A549 (cell line): ENCODE measurements at regions not wholly inside any gene's neighbourhood (a gene's known extent, or its start where the extent isn't known, plus 50 kb on each side); places are given as distances from the start of the nearest gene placed in this dataset.

Experiments used
- ATAC-seq, 2 experiments: fragments of 200-7000 bp in 1 of 2; fragments of >200 bp in 1 of 2; cut with Nextera tagmentation in 1 of 2; cut with Tn5 transposase in 1 of 2; 3 replicates each; pipeline versions ENCODE4 v1.8.0 to v1.9.1; 2018 to 2020; ENCODE audit warnings: mild to moderate bottlenecking in 1 of 2, moderate library complexity in 1 of 2
- CTCF ChIA-PET: fragments of 300-600 bp; sonication (Branson Sonifier 250); formaldehyde crosslinking; extraction: SDS; loops from one replicate; lab custom pipeline; 2021; ENCODE audit warnings: antibody characterized with exemption, inconsistent platforms; lab: Yijun Ruan, JAX
- POLR2A ChIA-PET: fragments of 350-600 bp; formaldehyde crosslinking; extraction: SDS; loops from one replicate; lab custom pipeline; 2021; ENCODE audit warnings: antibody characterized with exemption, inconsistent platforms; lab: Yijun Ruan, JAX
- DNase-seq, 2 experiments: peaks; one replicate each; pipeline versions ENCODE4 v3.0.0 to v3.0.0-alpha.2; 2011 to 2016; ENCODE audit warnings: low read depth in 1 of 2, low spot score in 1 of 2
- FAIRE-seq: peaks from 2 replicates; lab custom pipeline; 2011; peaks lifted over from hg19 to GRCh38; lab: Jason Lieb, UNC
- H3K27ac ChIP-seq, 2 experiments: fragments of >200 bp; sonication (Bioruptor Twin); formaldehyde crosslinking; 3 replicates each; pipeline ENCODE4 v1.5.1; 2016 to 2017
- H3K4me1 ChIP-seq: fragments of >200 bp; sonication (Bioruptor Twin); formaldehyde crosslinking; 3 replicates; pipeline ENCODE4 v1.6.1; 2016
- H3K4me2 ChIP-seq: fragments of >200 bp; sonication (Bioruptor Twin); formaldehyde crosslinking; 3 replicates; pipeline ENCODE4 v1.6.1; 2016
- H3K4me3 ChIP-seq: fragments of >200 bp; sonication (Bioruptor Twin); formaldehyde crosslinking; 3 replicates; pipeline ENCODE4 v1.5.1; 2016
- H3K9me3 ChIP-seq: fragments of >200 bp; sonication (Bioruptor Twin); formaldehyde crosslinking; 3 replicates; pipeline ENCODE4 v1.6.1; 2016
- CEBPB ChIP-seq, 2 experiments: fragments of >200 bp in 1 of 2; sonication (Bioruptor Twin) in 1 of 2; formaldehyde crosslinking in 1 of 2; IDR thresholded peaks; 2 replicates each; pipeline ENCODE4 v1.6.1; 2012 to 2016
- CHD4 ChIP-seq: fragments of 200-600 bp; sonication (generic); IDR thresholded peaks from 2 replicates; pipeline ENCODE4 v1.6.1; 2016; ENCODE audit warnings: antibody characterized with exemption, mild to moderate bottlenecking, borderline replicate concordance
- ELK1 ChIP-seq: fragments of 150-350 bp; IDR thresholded peaks from 2 replicates; pipeline ENCODE4 v1.6.1; 2014; ENCODE audit warnings: low read depth, mild to moderate bottlenecking, low read length
- FOSB ChIP-seq: fragments of 250-450 bp; sonication (Bioruptor Pico); IDR thresholded peaks from 2 replicates; pipeline ENCODE4 v1.5.0; 2020; ENCODE audit warnings: mild to moderate bottlenecking, moderate library complexity
- FOSL2 ChIP-seq, 2 experiments: fragments of 450-650 bp in 1 of 2; fragments of >200 bp in 1 of 2; sonication (Bioruptor Twin) in 1 of 2; formaldehyde crosslinking; IDR thresholded peaks; 2 replicates each; pipeline versions ENCODE4 v1.5.0 to v1.6.1; 2016 to 2020; ENCODE audit warnings: mild to moderate bottlenecking in 1 of 2, moderate library complexity in 1 of 2
- FOXS1 ChIP-seq: fragments of 250-450 bp; sonication (Bioruptor Pico); IDR thresholded peaks from 2 replicates; pipeline ENCODE4 v1.5.0; 2020; ENCODE audit warnings: mild to moderate bottlenecking, moderate library complexity
- GATA3 ChIP-seq: IDR thresholded peaks from 2 replicates; pipeline ENCODE4 v1.6.1; 2012; ENCODE audit warnings: borderline replicate concordance
- HOXA7 ChIP-seq: fragments of 250-450 bp; sonication (Bioruptor Pico); IDR thresholded peaks from 2 replicates; pipeline ENCODE4 v1.5.0; 2020; ENCODE audit warnings: mild to moderate bottlenecking, moderate library complexity
- JUN ChIP-seq, 2 experiments: fragments of >200 bp; sonication (Bioruptor Twin); formaldehyde crosslinking; IDR thresholded peaks; 2 replicates in 1 of 2; 3 replicates in 1 of 2; pipeline ENCODE4 v1.6.1; 2016 to 2017
- JUNB ChIP-seq: fragments of >200 bp; sonication (Bioruptor Twin); formaldehyde crosslinking; IDR thresholded peaks from 2 replicates; pipeline ENCODE4 v1.6.1; 2016
- MAFK ChIP-seq: fragments of 450-650 bp; IDR thresholded peaks from 2 replicates; pipeline ENCODE4 v1.6.1; 2014; ENCODE audit not compliant: partially characterized antibody
- NFE2L2 ChIP-seq: fragments of 150-350 bp; conservative IDR thresholded peaks from 2 replicates; pipeline ENCODE4 v1.6.1; 2014; ENCODE audit warnings: low read length
- NPAS2 ChIP-seq: fragments of 250-450 bp; sonication (Bioruptor Pico); IDR thresholded peaks from 2 replicates; pipeline ENCODE4 v1.8.0; 2022; ENCODE audit warnings: mild to moderate bottlenecking, moderate library complexity, borderline replicate concordance
- NR3C1 ChIP-seq: fragments of >200 bp; sonication (Bioruptor Twin); formaldehyde crosslinking; IDR thresholded peaks from 3 replicates; pipeline ENCODE4 v1.6.1; 2017
- PHF8 ChIP-seq: fragments of 200-600 bp; sonication (generic); IDR thresholded peaks from 2 replicates; pipeline ENCODE4 v1.6.1; 2016; ENCODE audit warnings: low read depth, mild to moderate bottlenecking, antibody characterized with exemption, moderate library complexity, borderline replicate concordance
- RARB ChIP-seq: fragments of 250-450 bp; sonication (Bioruptor Pico); IDR thresholded peaks from 2 replicates; pipeline ENCODE4 v1.8.0; 2021; ENCODE audit warnings: mild to moderate bottlenecking, moderate library complexity
- REST ChIP-seq: fragments of 200-600 bp; sonication (generic); IDR thresholded peaks from 2 replicates; pipeline ENCODE4 v1.6.1; 2016; ENCODE audit warnings: antibody characterized with exemption, mild to moderate bottlenecking, moderate library complexity
- SREBF2 ChIP-seq: fragments of 450-650 bp; IDR thresholded peaks from 2 replicates; pipeline ENCODE4 v1.6.1; 2014; ENCODE audit warnings: mild to moderate bottlenecking, moderate library complexity
- USF2 ChIP-seq: fragments of 450-650 bp; IDR thresholded peaks from 2 replicates; pipeline ENCODE4 v1.6.1; 2014; ENCODE audit warnings: antibody characterized with exemption
- ZC3H11A ChIP-seq: fragments of 450-650 bp; IDR thresholded peaks from 2 replicates; pipeline ENCODE4 v1.6.1; 2014; ENCODE audit warnings: antibody characterized with exemption, mild to moderate bottlenecking
- ZFP36 ChIP-seq: fragments of 450-650 bp; IDR thresholded peaks from 2 replicates; pipeline ENCODE4 v1.6.1; 2014; ENCODE audit warnings: borderline replicate concordance; ENCODE audit not compliant: partially characterized antibody
- WGBS: methylation state at CpG from one replicate; pipeline ENCODE4 v1.1.6; 2017; ENCODE audit errors: missing lambda C conversion rate; 5-methylcytosine and 5-hydroxymethylcytosine counted together
- TF ChIP-seq, protein P1 (sequence below): IDR thresholded peaks from 2 replicates; pipeline ENCODE4 v1.6.1; 2012

GRCh38 chr4:143054971-143055370, 129.7 kb upstream of the USP38 start:
- Histone ChIP-seq H3K4me3 (no peak overlapping the region), H3K4me2 (no peak overlapping the region), H3K4me1 (no peaks in the 10 kb centered on the region), H3K9me3 (no peaks in the 10 kb centered on the region), H3K27ac (no peak overlapping the region)
- ATAC-seq (no peak), FAIRE-seq (no peak), DNase-seq (no peak)
- POLR2A ChIA-PET, result interaction anchor here (0.7 kb wide), 1 partner anchor 1967 kb away, joined by 8 read pairs; no protein-coding TSS in a partner anchor
- CTCF ChIA-PET, result no interaction called here
- WGBS, result 0% methylated on average over 1 of the region's 1 CpG
- TF ChIP-seq FOXS1 (CRISPR knock-in tag), result no peak
- TF ChIP-seq PHF8, result no peak
- no peak for TF ChIP-seq JUNB
- no peak for TF ChIP-seq ZC3H11A
- no peak for TF ChIP-seq USF2
- TF ChIP-seq NR3C1, result no peak
- TF ChIP-seq RARB (CRISPR knock-in tag), result no peak
- TF ChIP-seq, protein P1, sequence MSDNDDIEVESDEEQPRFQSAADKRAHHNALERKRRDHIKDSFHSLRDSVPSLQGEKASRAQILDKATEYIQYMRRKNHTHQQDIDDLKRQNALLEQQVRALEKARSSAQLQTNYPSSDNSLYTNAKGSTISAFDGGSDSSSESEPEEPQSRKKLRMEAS, result no peak
- no peak for TF ChIP-seq MAFK
- no peak for TF ChIP-seq CEBPB (IDR thresholded peaks at IDR 0.05)
- TF ChIP-seq, all 56 proteins: peak for 0

DNA sequence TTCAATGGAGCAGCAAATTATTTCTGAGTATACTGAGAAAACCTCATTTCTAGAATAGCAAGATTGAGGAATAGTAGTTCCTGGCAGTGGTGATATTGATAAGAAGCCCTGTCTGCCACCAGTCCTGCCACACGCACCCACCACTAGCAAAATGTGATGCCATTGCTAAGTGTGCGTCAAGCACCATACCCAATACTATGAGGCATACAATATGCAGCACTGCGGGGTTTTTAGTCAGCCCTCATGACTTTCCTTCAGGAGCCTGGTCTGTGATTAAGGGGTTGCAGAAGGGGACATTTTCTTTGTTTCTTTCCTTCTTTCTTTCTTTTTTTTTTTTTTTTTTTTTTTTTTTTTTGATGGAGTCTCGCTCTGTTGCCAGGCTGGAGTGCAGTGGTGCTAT, 128.7 kb upstream of the USP38 start:
- TF ChIP-seq GATA3 (no peak), NPAS2 (no peak), REST (no peak), NR3C1 (no peak), SREBF2 (no peak), ZFP36 (no peak), FOSL2 (IDR thresholded peaks at IDR 0.05) (no peak), FOSL2 (CRISPR knock-in tag; IDR thresholded peaks at IDR 0.05) (no peak), JUN (IDR thresholded peaks at IDR 0.05) (no peak), NFE2L2 (no peak), CHD4 (no peak), ELK1 (no peak), FOSB (CRISPR knock-in tag) (no peak), HOXA7 (CRISPR knock-in tag) (no peak), ZC3H11A (no peak)
- TF ChIP-seq, protein P1, result no peak
- TF ChIP-seq, all 56 proteins: peak for 0
- ChIA-PET CTCF (no interaction called here), POLR2A (no interaction called here)
- H3K4me1 ChIP-seq, result no peaks in the 10 kb centered on the region
- no peak overlapping the region for H3K27ac ChIP-seq
- H3K4me2 ChIP-seq, result no peak overlapping the region
- DNase-seq (no peak), ATAC-seq (no peak), FAIRE-seq (no peak)
- WGBS, result 68% methylated on average over 3 of the region's 4 CpGs
- H3K4me3 ChIP-seq, result no peak overlapping the region
- no peaks in the 10 kb centered on the region for H3K9me3 ChIP-seq
